Dendritic cell treated with granulocyte-macrophage colony-stimulating factor and Interleukin-4, amounts not matched to agents 40 ng/mL and 50 ng/mL, for 4 days (primary cell): ENCODE measurements at regions not wholly inside any gene's neighbourhood (a gene's known extent, or its start where the extent isn't known, plus 50 kb on each side); places are given as distances from the start of the nearest gene placed in this dataset.

Experiments used
- H3K27ac Mint-ChIP-seq: one replicate; pipeline ENCODE4 v1.8.0; 2022; ENCODE audit warnings: mild to moderate bottlenecking, mixed read lengths
- H3K27me3 Mint-ChIP-seq: one replicate; pipeline ENCODE4 v1.8.0; 2022; ENCODE audit warnings: mild to moderate bottlenecking, mixed read lengths
- H3K36me3 Mint-ChIP-seq: one replicate; pipeline ENCODE4 v1.8.0; 2022; ENCODE audit warnings: low read depth, mixed read lengths
- H3K4me1 Mint-ChIP-seq: one replicate; pipeline ENCODE4 v1.8.0; 2022; ENCODE audit warnings: low read depth, mixed read lengths
- H3K4me3 Mint-ChIP-seq: one replicate; pipeline ENCODE4 v1.8.0; 2022; ENCODE audit warnings: mild to moderate bottlenecking, moderate library complexity, mixed read lengths
- H3K9me3 Mint-ChIP-seq: one replicate; pipeline ENCODE4 v1.8.0; 2022; ENCODE audit warnings: mixed read lengths
- intact Hi-C: fragments of 100-400 bp; cut with micrococcal nuclease; formaldehyde crosslinking; loops from one replicate; pipeline ENCODE4 v1.15.0; 2022

- Mint-ChIP-seq H3K9me3 (no peaks in the 10 kb centered on the region), H3K4me1 (no peaks in the 10 kb centered on the region), H3K4me3 (no peak overlapping the region), H3K36me3 (no peaks in the 10 kb centered on the region), H3K27me3 (no peaks in the 10 kb centered on the region), H3K27ac (no peak overlapping the region)
- intact Hi-C loops: no loop called here
These were observed 53.6 kb upstream of the KIRREL3 start for GRCh38 chr11:127054153-127054552.

GRCh38 chr11:127052404-127052803 is 51.8 kb upstream of the KIRREL3 start:
- no peak overlapping the region for H3K4me3 Mint-ChIP-seq
- no peaks in the 10 kb centered on the region for H3K9me3 Mint-ChIP-seq
- H3K27me3 Mint-ChIP-seq: no peaks in the 10 kb centered on the region
- intact Hi-C loops: no loop called here
- H3K4me1 Mint-ChIP-seq: no peaks in the 10 kb centered on the region
- no peak overlapping the region for H3K27ac Mint-ChIP-seq
- no peaks in the 10 kb centered on the region for H3K36me3 Mint-ChIP-seq
